Naive thymus-derived CD4-positive, alpha-beta T cell (primary cell): ENCODE measurements at regions not wholly inside any gene's neighbourhood (a gene's known extent, or its start where the extent isn't known, plus 50 kb on each side); places are given as distances from the start of the nearest gene placed in this dataset.
"Not testable (repeated sequence)": the region's sequence is repeated elsewhere in the genome, so short reads cannot be mapped to it uniquely, and the experiment has no call there.

Experiments
- ATAC-seq: fragments of 150-1000 bp; cut with Tn5 transposase; 2 replicates; pipeline ENCODE4 v1.10.0; 2021; ENCODE audit warnings: mild to moderate bottlenecking, moderate library complexity
- CTCF ChIA-PET: fragments of 350-600 bp; sonication (Branson Sonifier 250); formaldehyde crosslinking; loops from one replicate; lab custom pipeline; 2021; ENCODE audit warnings: antibody characterized with exemption; lab: Charles Lee
- POLR2A ChIA-PET: fragments of 350-600 bp; sonication (Branson Sonifier 250); formaldehyde crosslinking; loops from one replicate; lab custom pipeline; 2021; ENCODE audit warnings: antibody characterized with exemption, inconsistent platforms; lab: Charles Lee
- DNase-seq, 9 donors: peaks; one replicate each; pipeline versions ENCODE4 v3.0.0 to v3.0.0-alpha.2; 2020 to 2022; ENCODE audit warnings: mixed read lengths in 1 of 9
- H3K27ac ChIP-seq: one replicate; pipeline ENCODE4 v1.7.0; 2013; ENCODE audit warnings: mild to moderate bottlenecking, low read depth, low read length, moderate library complexity
- H3K27me3 ChIP-seq, 2 donors: one replicate each; pipeline ENCODE4 v1.7.0; 2013; ENCODE audit warnings: low read length in 2 of 2, mild to moderate bottlenecking in 2 of 2, moderate library complexity in 2 of 2; ENCODE audit not compliant: control insufficient read depth in 2 of 2, insufficient read depth in 2 of 2
- H3K36me3 ChIP-seq, 3 experiments: 1 replicate in 2 of 3; 2 replicates in 1 of 3; pipeline ENCODE4 v1.7.0; 2013; ENCODE audit warnings: low read length in 3 of 3, mild to moderate bottlenecking in 3 of 3, moderate library complexity in 1 of 3; ENCODE audit not compliant: insufficient read depth in 3 of 3, control insufficient read depth in 2 of 3
- H3K4me1 ChIP-seq, 2 donors: one replicate each; pipeline ENCODE4 v1.7.0; 2013; ENCODE audit warnings: low read length in 2 of 2, mild to moderate bottlenecking in 2 of 2, moderate library complexity in 1 of 2; ENCODE audit not compliant: control insufficient read depth in 2 of 2, insufficient read depth in 2 of 2
- H3K4me3 ChIP-seq: 2 replicates; pipeline ENCODE4 v1.7.0; 2013; ENCODE audit warnings: mild to moderate bottlenecking, low read length
- H3K9me3 ChIP-seq, 3 experiments: 1 replicate in 2 of 3; 2 replicates in 1 of 3; pipeline ENCODE4 v1.7.0; 2013; ENCODE audit warnings: low read length in 3 of 3; ENCODE audit not compliant: control insufficient read depth in 2 of 3
- H3K27ac Mint-ChIP-seq, 9 donors: one replicate each; pipeline ENCODE4 v1.8.0; 2020 to 2022; ENCODE audit warnings: mixed read lengths in 9 of 9, mild to moderate bottlenecking in 8 of 9, moderate library complexity in 5 of 9, inconsistent platforms in 2 of 9
- H3K27me3 Mint-ChIP-seq, 5 donors: one replicate each; pipeline ENCODE4 v1.8.0; 2021 to 2022; ENCODE audit warnings: mixed read lengths in 5 of 5, mild to moderate bottlenecking in 1 of 5
- H3K36me3 Mint-ChIP-seq, 5 donors: one replicate each; pipeline ENCODE4 v1.8.0; 2020 to 2022; ENCODE audit warnings: mixed read lengths in 5 of 5, mild to moderate bottlenecking in 3 of 5, inconsistent platforms in 1 of 5
- H3K4me1 Mint-ChIP-seq, 7 donors: one replicate each; pipeline ENCODE4 v1.8.0; 2020 to 2022; ENCODE audit warnings: mixed read lengths in 7 of 7, mild to moderate bottlenecking in 3 of 7, inconsistent platforms in 1 of 7
- H3K4me3 Mint-ChIP-seq, 10 donors: one replicate each; pipeline ENCODE4 v1.8.0; 2020 to 2022; ENCODE audit warnings: mild to moderate bottlenecking in 10 of 10, mixed read lengths in 10 of 10, moderate library complexity in 6 of 10, inconsistent platforms in 2 of 10
- H3K9me3 Mint-ChIP-seq, 11 donors: one replicate each; pipeline ENCODE4 v1.8.0; 2020 to 2022; ENCODE audit warnings: mixed read lengths in 11 of 11, mild to moderate bottlenecking in 4 of 11, inconsistent platforms in 1 of 11, moderate library complexity in 1 of 11
- intact Hi-C, 2 donors: fragments of 100-400 bp; cut with micrococcal nuclease; formaldehyde crosslinking; loops; one replicate each; pipeline ENCODE4 v1.15.1; 2023

GRCh38 chr4:8679032-8679431 is 86.5 kb downstream of the CPZ start:
- Histone ChIP-seq H3K27ac (no peak overlapping the region), H3K4me3 (no peak overlapping the region), H3K27me3 (no peaks in the 10 kb centered on the region), H3K36me3 (no peaks in the 10 kb centered on the region), H3K4me1 (no peaks in the 10 kb centered on the region), H3K9me3 (no peaks in the 10 kb centered on the region)
- DNase-seq (no peak), ATAC-seq (no peak)
- H3K36me3 Mint-ChIP-seq = no peaks in the 10 kb centered on the region
- H3K4me1 Mint-ChIP-seq = peaks cover 0 to 2% (median 0%) of the 10 kb centered on the region in 7 donors
- ChIA-PET POLR2A (no interaction called here), CTCF (no interaction called here)
- no peak overlapping the region for H3K4me3 Mint-ChIP-seq
- H3K9me3 Mint-ChIP-seq = peaks cover 0 to 19% (median 4%) of the 10 kb centered on the region in 11 donors
- intact Hi-C loops = no loop called here
- no peak overlapping the region for H3K27ac Mint-ChIP-seq
- H3K27me3 Mint-ChIP-seq = peaks cover 0 to 10% (median 5%) of the 10 kb centered on the region in 5 donors

GRCh38 chr4:8676676-8677075 is 84.1 kb downstream of the CPZ start:
- DNase-seq (no peak), ATAC-seq (no peak)
- no peak overlapping the region for H3K27ac ChIP-seq
- Mint-ChIP-seq H3K4me3 (no peak overlapping the region), H3K36me3 (no peaks in the 10 kb centered on the region), H3K27me3 (peaks cover 0 to 9% (median 6%) of the 10 kb centered on the region in 5 donors), H3K4me1 (peaks cover 0 to 2% (median 0%) of the 10 kb centered on the region in 7 donors), H3K9me3 (peaks cover 0 to 19% (median 5%) of the 10 kb centered on the region in 11 donors), H3K27ac (no peak overlapping the region)
- no peaks in the 10 kb centered on the region for H3K4me1 ChIP-seq
- POLR2A ChIA-PET = no interaction called here
- CTCF ChIA-PET = no interaction called here
- H3K9me3 ChIP-seq = no peaks in the 10 kb centered on the region
- intact Hi-C loops = no loop called here
- no peak overlapping the region for H3K4me3 ChIP-seq
- H3K36me3 ChIP-seq = no peaks in the 10 kb centered on the region
- no peaks in the 10 kb centered on the region for H3K27me3 ChIP-seq

- no peak overlapping the region for H3K4me3 ChIP-seq
- H3K9me3 ChIP-seq = no peaks in the 10 kb centered on the region
- no peak overlapping the region for H3K4me3 Mint-ChIP-seq
- no peak overlapping the region for H3K27ac Mint-ChIP-seq
- H3K36me3 ChIP-seq = no peaks in the 10 kb centered on the region
- H3K9me3 Mint-ChIP-seq = peaks cover 0 to 23% (median 5%) of the 10 kb centered on the region in 11 donors
- peaks cover 0 to 17% (median 13%) of the 10 kb centered on the region in 5 donors for H3K27me3 Mint-ChIP-seq
- peaks cover 0 to 2% (median 0%) of the 10 kb centered on the region in 7 donors for H3K4me1 Mint-ChIP-seq
- H3K4me1 ChIP-seq = no peaks in the 10 kb centered on the region
- H3K27me3 ChIP-seq = no peaks in the 10 kb centered on the region
- no peaks in the 10 kb centered on the region for H3K36me3 Mint-ChIP-seq
- CTCF ChIA-PET = no interaction called here
- POLR2A ChIA-PET = no interaction called here
- intact Hi-C loops = no loop called here
- ATAC-seq = no peak
- H3K27ac ChIP-seq = no peak overlapping the region
- no peak for DNase-seq
These were observed 83.3 kb downstream of the CPZ start for GRCh38 chr4:8675906-8676305.

- ChIA-PET POLR2A (no interaction called here), CTCF (no interaction called here)
- ATAC-seq (no peak), DNase-seq (no peak)
- Mint-ChIP-seq H3K27ac (no peak overlapping the region), H3K36me3 (no peaks in the 10 kb centered on the region), H3K4me1 (peaks cover 0 to 2% (median 0%) of the 10 kb centered on the region in 7 donors), H3K4me3 (no peak overlapping the region), H3K9me3 (peaks cover 0 to 23% (median 5%) of the 10 kb centered on the region in 11 donors), H3K27me3 (peaks cover 0 to 18% (median 13%) of the 10 kb centered on the region in 5 donors)
- Histone ChIP-seq H3K36me3 (no peaks in the 10 kb centered on the region), H3K27me3 (no peaks in the 10 kb centered on the region), H3K27ac (no peak overlapping the region), H3K9me3 (no peaks in the 10 kb centered on the region), H3K4me3 (no peak overlapping the region), H3K4me1 (no peaks in the 10 kb centered on the region)
- intact Hi-C loops = no loop called here
These were observed 82.8 kb downstream of the CPZ start for GRCh38 chr4:8675383-8675782.

- Histone ChIP-seq H3K27me3 (no peaks in the 10 kb centered on the region), H3K9me3 (no peaks in the 10 kb centered on the region), H3K27ac (no peak overlapping the region), H3K4me1 (no peaks in the 10 kb centered on the region), H3K4me3 (no peak overlapping the region), H3K36me3 (no peaks in the 10 kb centered on the region)
- Mint-ChIP-seq H3K4me3 (no peak overlapping the region), H3K4me1 (no peaks in the 10 kb centered on the region), H3K27ac (no peak overlapping the region), H3K9me3 (peaks cover 0 to 23% (median 5%) of the 10 kb centered on the region in 11 donors), H3K27me3 (peaks cover 0 to 18% (median 13%) of the 10 kb centered on the region in 5 donors), H3K36me3 (no peaks in the 10 kb centered on the region)
- no peak for DNase-seq
- ChIA-PET CTCF (no interaction called here), POLR2A (no interaction called here)
- intact Hi-C loops = no loop called here
- ATAC-seq = no peak
These were observed 81.8 kb downstream of the CPZ start for GRCh38 chr4:8674311-8674885.

- Mint-ChIP-seq H3K9me3 (peaks cover 0 to 18% (median 5%) of the 10 kb centered on the region in 11 donors), H3K27me3 (peaks cover 0 to 18% (median 14%) of the 10 kb centered on the region in 5 donors)
- H3K27ac Mint-ChIP-seq, POLR2A ChIA-PET, H3K4me3 Mint-ChIP-seq, intact Hi-C loops, H3K4me1 Mint-ChIP-seq, H3K36me3 ChIP-seq, H3K27me3 ChIP-seq, H3K9me3 ChIP-seq, H3K36me3 Mint-ChIP-seq, H3K4me1 ChIP-seq, ATAC-seq, H3K4me3 ChIP-seq, H3K27ac ChIP-seq, CTCF ChIA-PET, DNase-seq: not testable (repeated sequence)
These were observed 80.5 kb downstream of the CPZ start for GRCh38 chr4:8673106-8673505.

GRCh38 chr4:8672486-8672885 is 79.9 kb downstream of the CPZ start:
- POLR2A ChIA-PET = no interaction called here
- no peak for ATAC-seq
- CTCF ChIA-PET = no interaction called here

More at GRCh38 chr4:8672486-8672885, 79.9 kb downstream of the CPZ start:
- H3K27ac Mint-ChIP-seq = no peak overlapping the region
- H3K4me3 Mint-ChIP-seq = no peak overlapping the region
- no peaks in the 10 kb centered on the region for H3K4me1 Mint-ChIP-seq
- peaks cover 0 to 18% (median 14%) of the 10 kb centered on the region in 5 donors for H3K27me3 Mint-ChIP-seq
- Histone ChIP-seq H3K4me1 (no peaks in the 10 kb centered on the region), H3K36me3 (no peaks in the 10 kb centered on the region), H3K27ac (no peak overlapping the region), H3K27me3 (no peaks in the 10 kb centered on the region), H3K9me3 (no peaks in the 10 kb centered on the region), H3K4me3 (no peak overlapping the region)
- no peak for DNase-seq
- no peaks in the 10 kb centered on the region for H3K36me3 Mint-ChIP-seq
- peaks cover 0 to 18% (median 6%) of the 10 kb centered on the region in 11 donors for H3K9me3 Mint-ChIP-seq
- intact Hi-C loops = no loop called here
